ENCODE measurements at regions not wholly inside any gene's neighbourhood (a gene's known extent, or its start where the extent isn't known, plus 50 kb on each side); places are given as distances from the start of the nearest gene placed in this dataset.

GRCh38 chr13:54709546-54709945 lies 1680.9 kb downstream of the OLFM4 start:
- BruUV-seq (replicated peaks) = no TSS peak
- dilution Hi-C loops (cut with MboI; ENCODE audit: extremely low pct_ligation_motif_present, low sequenced_read_pairs) = no loop called here
- no peaks in the 10 kb centered on the region for H4K20me1 ChIP-seq (replicated peaks; ENCODE audit: control insufficient read depth, extremely low read depth, insufficient read depth, low read length)
- CTCF ChIA-PET = no interaction called here
- H3K4me3 ChIP-seq (replicated peaks in 1 of 3; ENCODE audit: insufficient read depth in 1 of 3, low read depth in 1 of 3, low read length in 3 of 3) = no peak overlapping the region
- POLR2A ChIA-PET = no interaction called here
- no peak overlapping the region for H3K4me2 ChIP-seq (ENCODE audit: insufficient read depth, low read length)
- H2AFZ ChIP-seq (ENCODE audit: low read depth, low read length) = no peak overlapping the region
- H3K79me2 ChIP-seq (ENCODE audit: control insufficient read depth, insufficient read depth, low read length) = no peaks in the 10 kb centered on the region
- FAIRE-seq (no peak), DNase-seq (ENCODE audit: low read depth, low spot score) (no peak)
- H3K9me3 ChIP-seq (replicated peaks; ENCODE audit: control insufficient read depth, insufficient read depth, low read length) = peaks cover 2% of the 10 kb centered on the region
- H3K36me3 ChIP-seq (ENCODE audit: control insufficient read depth in 2 of 2, extremely low read depth in 1 of 2, insufficient read depth in 2 of 2, low read length in 2 of 2) = no peaks in the 10 kb centered on the region
- TF ChIP-seq POLR2AphosphoS5 (IDR thresholded peaks at IDR 0.05; ENCODE audit: insufficient read depth, low read depth, low read length) = no peak
- no peak for TF ChIP-seq MAX (IDR thresholded peaks at IDR 0.05; ENCODE audit: insufficient read depth, insufficient read length)
- TF ChIP-seq EZH2 (IDR thresholded peaks at IDR 0.05; ENCODE audit: borderline replicate concordance, low read depth, low read length, severe bottlenecking) = no peak
- no peak for TF ChIP-seq FOS (IDR thresholded peaks at IDR 0.05; ENCODE audit: borderline replicate concordance, insufficient read depth, low read length)
- no peak for TF ChIP-seq JUN (IDR thresholded peaks at IDR 0.05; ENCODE audit: borderline replicate concordance, insufficient read depth, insufficient read length, low read depth)
- TF ChIP-seq GATA2 (IDR thresholded peaks at IDR 0.05; ENCODE audit: insufficient read depth, insufficient read length, low read depth, low read length) = no peak
- no peak for TF ChIP-seq POLR2A (IDR thresholded peaks at IDR 0.05; ENCODE audit: low read depth, low read length)
- no peak for TF ChIP-seq CTCF (IDR thresholded peaks at IDR 0.05; ENCODE audit: extremely low read depth in 1 of 2, insufficient read depth in 1 of 2, low read depth in 1 of 2, low read length in 2 of 2)
- no peak for TF ChIP-seq MYC (IDR thresholded peaks at IDR 0.05; ENCODE audit: low read depth, low read length)
- H3K27me3 ChIP-seq (ENCODE audit: control insufficient read depth in 2 of 2, insufficient read depth in 2 of 2, low read length in 2 of 2) = no peaks in the 10 kb centered on the region
- no peaks in the 10 kb centered on the region for H3K4me1 ChIP-seq (ENCODE audit: control insufficient read depth, extremely low read depth, insufficient read depth, low read length)
- no peak overlapping the region for H3K27ac ChIP-seq (ENCODE audit: insufficient read depth, low read depth, low read length)
- H3K9me1 ChIP-seq (replicated peaks; ENCODE audit: control insufficient read depth, extremely low read depth, insufficient read depth, low read length) = no peaks in the 10 kb centered on the region
- H3K9ac ChIP-seq (replicated peaks; ENCODE audit: extremely low read depth, insufficient read depth, low read length) = no peak overlapping the region
- intact Hi-C loops (cut with micrococcal nuclease) = no loop called here
